Peyer's patch (tissue), 4 donors: ENCODE measurements at regions not wholly inside any gene's neighbourhood (a gene's known extent, or its start where the extent isn't known, plus 50 kb on each side); places are given as distances from the start of the nearest gene placed in this dataset.
"Not testable (repeated sequence)": the region's sequence is repeated elsewhere in the genome, so short reads cannot be mapped to it uniquely, and the experiment has no call there.

Source experiments
- POLR2A ChIP-seq, 2 donors: fragments of 450-650 bp; IDR thresholded peaks; one replicate each; pipeline ENCODE4 v1.5.1; 2017; ENCODE audit warnings: antibody characterized with exemption in 2 of 2, mild to moderate bottlenecking in 2 of 2, moderate library complexity in 2 of 2
- TF ChIP-seq, protein P1 (sequence below), 6 experiments: fragments of 450-650 bp in 4 of 6; fragments of 200-600 bp in 2 of 6; sonication (generic) in 1 of 6; IDR thresholded peaks; one replicate each; pipeline ENCODE4 v1.5.1; 2017 to 2019; ENCODE audit warnings: antibody characterized with exemption in 6 of 6, mild to moderate bottlenecking in 3 of 6, moderate library complexity in 1 of 6

DNA sequence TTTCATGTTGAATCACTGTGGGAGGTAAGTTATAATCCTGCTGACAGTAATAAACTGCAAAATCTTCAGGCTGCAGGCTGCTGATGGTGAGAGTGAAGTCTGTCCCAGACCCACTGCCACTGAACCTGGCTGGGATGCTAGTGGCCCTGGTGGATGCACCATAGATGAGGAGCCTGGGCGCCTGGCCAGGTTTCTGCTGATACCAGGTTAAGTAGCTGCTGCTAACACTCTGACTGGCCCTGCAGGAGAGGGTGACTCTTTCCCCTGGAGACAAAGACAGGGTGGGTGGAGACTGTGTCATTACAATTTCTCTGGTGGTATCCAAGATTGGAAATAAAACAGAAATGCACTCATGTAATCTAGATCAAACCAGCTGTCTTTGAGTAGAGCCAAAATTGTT, 287.0 kb downstream of the RPIA start:
- TF ChIP-seq, protein P1, sequence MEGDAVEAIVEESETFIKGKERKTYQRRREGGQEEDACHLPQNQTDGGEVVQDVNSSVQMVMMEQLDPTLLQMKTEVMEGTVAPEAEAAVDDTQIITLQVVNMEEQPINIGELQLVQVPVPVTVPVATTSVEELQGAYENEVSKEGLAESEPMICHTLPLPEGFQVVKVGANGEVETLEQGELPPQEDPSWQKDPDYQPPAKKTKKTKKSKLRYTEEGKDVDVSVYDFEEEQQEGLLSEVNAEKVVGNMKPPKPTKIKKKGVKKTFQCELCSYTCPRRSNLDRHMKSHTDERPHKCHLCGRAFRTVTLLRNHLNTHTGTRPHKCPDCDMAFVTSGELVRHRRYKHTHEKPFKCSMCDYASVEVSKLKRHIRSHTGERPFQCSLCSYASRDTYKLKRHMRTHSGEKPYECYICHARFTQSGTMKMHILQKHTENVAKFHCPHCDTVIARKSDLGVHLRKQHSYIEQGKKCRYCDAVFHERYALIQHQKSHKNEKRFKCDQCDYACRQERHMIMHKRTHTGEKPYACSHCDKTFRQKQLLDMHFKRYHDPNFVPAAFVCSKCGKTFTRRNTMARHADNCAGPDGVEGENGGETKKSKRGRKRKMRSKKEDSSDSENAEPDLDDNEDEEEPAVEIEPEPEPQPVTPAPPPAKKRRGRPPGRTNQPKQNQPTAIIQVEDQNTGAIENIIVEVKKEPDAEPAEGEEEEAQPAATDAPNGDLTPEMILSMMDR (IDR thresholded peaks at IDR 0.05): not testable (repeated sequence)
- not testable (repeated sequence) for TF ChIP-seq POLR2A (IDR thresholded peaks at IDR 0.05)
